SIG-M5 treated with dmso at 0.1 percent for 504 hours (cell line): ENCODE measurements at regions not wholly inside any gene's neighbourhood (a gene's known extent, or its start where the extent isn't known, plus 50 kb on each side); places are given as distances from the start of the nearest gene placed in this dataset.

Experiments used
- DNase-seq: peaks from one replicate; lab custom pipeline; 2025; ENCODE audit not compliant: unreplicated experiment; lab: John Stamatoyannopoulos, UW

- peak; percentile 30 for DNase-seq
These were observed 311.7 kb upstream of the PKDCC start for GRCh38 chr2:41736105-41736567.

- no peak for DNase-seq
These were observed 311.2 kb upstream of the PKDCC start for GRCh38 chr2:41736586-41736985.

- no peak for DNase-seq
These were observed 309.9 kb upstream of the PKDCC start for GRCh38 chr2:41737888-41738287.

GRCh38 chr2:41741951-41742595, 305.7 kb upstream of the PKDCC start:
- DNase-seq = no peak

DNA sequence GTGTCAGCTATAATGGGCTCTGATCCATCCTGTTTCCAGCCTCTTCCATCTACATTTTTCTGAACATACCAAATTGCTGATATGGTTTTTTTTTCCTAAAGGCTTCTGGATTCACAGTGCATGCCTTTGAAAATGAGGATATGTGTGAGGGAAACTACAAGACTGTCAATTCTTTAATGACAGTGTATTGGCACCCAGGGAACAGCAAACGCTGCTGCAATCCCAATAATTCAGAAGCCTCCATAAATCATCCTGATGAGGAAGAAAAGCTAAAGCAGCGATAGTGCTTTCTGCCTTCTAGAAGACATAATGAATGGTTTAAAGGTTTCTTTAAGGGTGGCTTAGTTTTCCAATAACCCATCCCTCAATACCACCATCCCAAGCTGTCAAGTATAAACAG, 304.5 kb upstream of the PKDCC start:
- DNase-seq = no peak

- no peak for DNase-seq
These were observed 297.0 kb upstream of the PKDCC start for GRCh38 chr2:41750829-41751228.

DNA sequence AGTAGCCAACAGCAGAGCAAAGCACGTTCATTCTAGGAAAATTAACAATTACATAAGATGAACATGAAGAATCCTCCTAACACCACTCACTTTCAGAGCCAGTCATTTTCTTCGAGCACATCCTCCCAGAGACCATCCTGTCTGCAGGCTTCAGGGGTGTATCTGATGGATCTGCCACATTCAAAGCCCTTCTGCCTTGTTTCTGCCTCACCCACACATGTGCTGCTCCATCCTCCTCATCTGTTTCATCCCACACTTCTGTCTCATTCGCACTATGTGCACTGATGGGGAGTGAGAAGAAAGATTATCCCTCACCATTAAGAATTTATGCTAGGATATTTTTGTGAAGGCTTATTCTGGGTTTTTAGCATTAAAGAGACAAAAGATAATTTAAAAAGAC, 287.9 kb upstream of the PKDCC start:
- DNase-seq = no peak

- DNase-seq = no peak
These were observed 284.7 kb upstream of the PKDCC start for GRCh38 chr2:41763141-41763540.

GRCh38 chr2:41764131-41764530, 283.7 kb upstream of the PKDCC start:
- no peak for DNase-seq

DNA sequence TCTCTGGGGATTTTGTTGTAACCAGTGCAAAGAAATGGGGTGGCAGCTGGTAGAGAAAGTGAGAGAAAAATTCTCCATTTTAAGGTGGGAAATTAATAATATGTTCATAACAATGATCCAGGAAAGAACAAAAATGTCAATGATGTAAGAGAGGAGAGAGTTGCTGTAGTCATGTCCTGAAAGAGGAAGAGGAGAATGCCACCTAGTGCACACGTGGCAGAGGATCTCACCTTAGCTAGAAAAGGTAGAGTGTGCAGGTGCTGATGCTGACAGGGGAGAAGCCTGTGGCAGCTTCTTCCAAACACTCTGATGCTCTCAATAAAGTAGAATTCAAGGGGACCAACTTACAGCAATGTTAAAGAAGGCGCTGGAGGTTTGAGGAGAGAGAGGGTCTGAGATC, 282.9 kb upstream of the PKDCC start:
- DNase-seq = no peak

- no peak for DNase-seq
These were observed 279.5 kb upstream of the PKDCC start for GRCh38 chr2:41768310-41768709.

DNA sequence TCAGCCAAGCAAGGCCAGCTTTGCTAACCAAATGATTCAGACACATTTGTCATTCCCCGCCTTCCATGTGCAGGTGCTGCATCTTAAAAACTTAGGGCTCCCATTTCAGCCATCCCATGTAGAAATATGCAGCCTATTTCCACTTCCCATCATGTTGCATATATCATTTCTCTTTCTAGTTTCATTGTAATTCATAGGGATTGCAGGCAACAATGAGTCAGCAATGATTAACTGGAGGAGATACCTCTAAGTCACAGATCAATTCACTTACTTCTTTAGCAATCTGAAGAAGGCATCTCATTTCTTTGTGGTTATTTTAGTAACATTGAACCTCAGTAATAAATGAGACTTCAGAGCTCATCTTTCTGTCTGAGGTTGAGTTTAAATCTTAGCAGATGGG, 276.1 kb upstream of the PKDCC start:
- no peak for DNase-seq

GRCh38 chr2:41772697-41773096, 275.1 kb upstream of the PKDCC start:
- no peak for DNase-seq

DNA sequence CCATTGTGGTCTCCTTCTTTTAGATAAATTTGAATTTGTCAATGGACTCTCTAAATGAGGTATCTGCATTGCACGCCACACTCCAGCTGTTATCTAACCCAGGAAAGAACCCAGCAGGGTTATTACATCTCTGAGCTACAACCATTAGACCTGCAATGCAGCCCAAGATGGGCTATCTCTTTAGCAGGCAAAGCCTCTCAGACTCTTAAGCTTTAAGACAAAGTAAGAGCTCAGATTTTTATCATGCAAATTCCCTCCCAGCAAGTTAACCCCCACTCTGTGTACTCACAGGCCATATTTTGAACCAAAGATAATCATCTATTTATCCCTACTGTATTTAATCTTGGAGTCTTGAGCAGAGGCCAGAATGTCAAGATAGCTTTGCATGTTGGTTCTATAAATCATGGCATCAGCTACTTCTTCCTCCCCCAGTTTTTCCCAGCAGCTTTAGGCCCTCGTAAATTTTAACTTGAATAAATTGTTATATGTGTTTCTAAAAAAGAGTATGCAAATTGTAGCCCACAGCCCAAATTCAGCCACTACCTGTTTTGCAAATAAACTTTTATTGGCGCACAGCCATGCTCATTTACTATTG, 273.7 kb upstream of the PKDCC start:
- DNase-seq = no peak

DNA sequence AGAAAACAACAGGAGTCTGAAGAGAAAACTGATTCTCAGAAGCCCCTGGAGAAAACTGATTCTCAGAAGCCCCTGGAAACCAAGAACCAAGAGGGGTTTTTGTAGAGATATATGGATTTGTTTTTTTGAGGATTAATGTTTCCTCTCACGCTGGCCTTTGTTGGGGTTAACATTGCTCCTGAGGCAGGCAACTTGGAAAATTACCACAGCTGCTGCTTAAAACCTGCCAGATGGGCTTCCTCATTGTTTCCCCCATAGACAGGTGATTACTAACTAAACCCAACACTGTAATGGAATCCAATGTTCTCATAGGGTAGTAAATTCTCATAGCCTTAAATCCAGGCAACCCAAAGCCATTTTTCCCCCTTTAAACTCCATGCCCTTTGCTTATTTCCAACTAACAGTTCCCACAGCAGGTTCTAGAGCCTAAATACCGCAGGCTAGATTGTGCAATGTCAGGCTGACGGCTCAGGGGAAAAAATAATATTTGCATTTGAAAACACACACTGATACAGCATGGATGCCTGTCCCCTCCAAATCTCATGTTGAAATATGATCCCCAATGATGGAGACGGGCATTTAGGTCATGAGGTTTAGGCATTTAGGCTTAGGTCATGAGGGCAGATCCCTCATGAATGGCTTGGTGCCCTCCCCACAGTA, 272.3 kb upstream of the PKDCC start:
- DNase-seq = no peak

- DNase-seq = no peak
These were observed 267.9 kb upstream of the PKDCC start for GRCh38 chr2:41779888-41780287.

GRCh38 chr2:41782306-41783158, 265.3 kb upstream of the PKDCC start:
- DNase-seq = peak; percentile 8

GRCh38 chr2:41784496-41784895, 263.3 kb upstream of the PKDCC start:
- DNase-seq = no peak

DNA sequence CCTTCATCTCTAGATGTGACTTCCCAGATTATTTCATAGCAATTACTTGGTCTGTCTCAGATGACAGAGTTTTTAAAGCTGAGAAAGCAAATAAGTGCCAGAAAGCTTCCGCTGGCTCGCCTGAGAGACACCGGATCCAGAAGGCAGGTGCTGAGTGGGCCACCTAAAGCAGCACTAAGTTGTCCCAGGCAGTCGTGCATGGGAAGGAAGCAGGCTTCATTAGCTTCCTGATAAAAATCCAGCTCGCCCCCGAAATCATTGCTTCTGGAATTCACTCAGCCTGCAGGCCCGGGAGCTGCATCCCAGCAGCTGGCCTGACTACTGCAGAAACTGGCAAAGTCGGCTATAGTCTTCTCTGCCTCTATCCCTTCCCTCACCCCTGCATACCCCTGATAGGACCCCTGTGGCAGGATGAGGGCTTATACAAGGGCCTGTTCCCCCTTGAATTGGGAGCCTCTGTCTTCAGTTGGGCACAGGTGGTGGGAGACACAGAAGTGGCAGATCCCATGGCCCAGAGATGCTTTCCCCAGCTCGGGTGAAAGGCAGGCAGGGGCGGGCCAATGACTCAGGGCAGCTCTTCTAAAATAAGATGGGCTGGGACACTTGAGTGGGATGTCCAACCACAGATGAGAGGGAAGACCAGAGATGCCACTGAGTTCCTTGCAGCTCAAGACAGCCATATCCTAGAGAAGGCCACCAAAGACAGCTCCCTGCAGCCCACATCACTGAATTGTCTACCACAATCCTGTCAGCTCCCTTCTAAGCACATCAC, 262.4 kb upstream of the PKDCC start:
- no peak for DNase-seq

DNA sequence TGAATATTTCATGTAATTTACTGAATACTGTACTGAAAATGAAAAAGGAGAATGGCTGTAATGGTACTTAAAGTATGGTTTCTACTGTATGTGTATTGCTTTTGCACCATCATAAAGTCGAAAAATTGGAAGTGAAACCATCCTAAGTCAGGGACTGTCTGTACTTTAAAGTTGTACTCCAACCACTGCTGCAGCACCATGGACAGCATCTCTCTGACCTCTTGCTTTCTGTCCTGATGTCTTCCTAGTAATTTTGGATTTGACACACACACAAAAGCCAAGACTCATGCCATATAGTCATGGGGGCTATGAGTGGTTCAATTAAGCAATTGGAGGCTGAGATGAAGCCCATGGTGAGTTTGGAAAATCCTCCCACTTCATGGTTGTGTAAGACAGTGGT, 256.3 kb upstream of the PKDCC start:
- peak; percentile 71 for DNase-seq

GRCh38 chr2:41803361-41803760, 244.5 kb upstream of the PKDCC start:
- DNase-seq = no peak
